ENCODE measurements at regions not wholly inside any gene's neighbourhood (a gene's known extent, or its start where the extent isn't known, plus 50 kb on each side); places are given as distances from the start of the nearest gene placed in this dataset.

DNA sequence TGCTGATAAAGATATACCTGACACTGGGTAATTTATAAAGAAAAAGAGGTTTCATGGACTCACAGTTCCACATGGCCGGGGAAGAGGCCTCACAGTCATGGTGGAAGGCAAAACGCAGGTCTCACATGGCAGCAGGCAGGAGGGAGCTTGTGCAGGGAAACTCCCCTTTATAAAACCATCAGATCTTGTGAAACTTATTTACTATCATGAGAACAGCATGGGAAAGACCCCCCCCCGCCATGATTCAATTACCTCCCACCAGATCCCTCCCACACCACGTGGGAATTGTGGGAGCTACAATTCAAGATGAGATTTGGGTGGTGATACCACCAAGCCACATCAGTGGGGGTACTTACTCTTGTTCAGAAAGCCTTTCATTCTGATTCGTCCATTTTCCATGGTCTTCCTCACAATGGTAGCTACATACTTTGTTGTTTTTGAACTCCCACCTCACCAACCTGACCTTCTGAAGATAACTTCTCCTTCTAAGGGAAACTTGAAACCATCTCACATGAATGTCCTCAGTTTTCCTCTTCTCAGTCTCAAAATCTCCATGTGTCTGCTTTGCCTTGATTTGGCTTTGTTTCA is 275.6 kb upstream of the PROK2 start:
- DNase-seq, result no peak

DNA sequence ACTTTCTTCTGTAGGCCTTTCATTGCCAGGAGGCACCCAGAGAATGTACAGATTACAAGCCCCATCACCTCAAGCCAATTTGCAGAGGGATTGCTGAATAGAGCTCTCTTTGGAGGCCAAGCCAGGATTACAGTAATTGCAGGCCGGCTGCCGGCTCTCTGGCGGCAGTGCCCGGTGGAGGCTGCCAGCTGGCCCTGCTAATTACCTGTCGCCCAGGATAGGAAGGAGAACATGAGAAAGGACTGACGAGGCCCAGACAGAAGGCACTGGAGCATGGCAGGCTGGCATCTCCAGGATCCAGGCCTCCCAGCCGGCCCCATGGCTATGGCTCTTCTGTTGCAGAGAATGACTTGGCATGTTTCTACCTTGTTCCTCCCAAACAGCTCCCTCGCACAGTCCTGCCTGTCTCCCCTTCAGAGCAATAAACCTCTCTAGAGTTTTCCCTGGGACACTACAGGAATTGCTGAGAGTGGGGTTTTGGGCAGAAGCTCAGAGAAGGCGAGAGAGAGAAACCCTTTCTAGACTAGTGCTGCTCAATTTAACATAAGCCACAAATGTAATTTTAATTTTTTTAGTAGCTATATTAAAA is 273.6 kb upstream of the PROK2 start:
- no peak for DNase-seq

DNA sequence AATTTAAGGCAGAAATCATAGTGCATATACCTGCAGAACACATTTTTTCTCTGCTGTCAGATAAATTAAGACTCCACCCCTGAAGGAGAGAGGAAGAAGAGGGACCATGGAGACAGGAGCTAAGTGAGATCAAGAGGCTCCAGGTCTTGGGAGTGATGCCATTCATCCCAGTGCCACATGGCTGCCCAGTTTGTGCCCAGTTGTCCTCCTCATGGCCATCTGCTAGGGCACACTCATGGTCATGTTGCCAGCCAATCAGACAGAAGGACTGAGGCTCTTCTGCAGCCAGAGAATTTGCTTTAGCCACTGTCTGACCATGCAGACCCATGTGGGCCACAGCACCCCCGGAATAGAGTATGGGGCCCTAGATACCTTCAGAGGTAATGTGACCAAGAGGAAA is 270.5 kb upstream of the PROK2 start:
- no peak for DNase-seq

DNA sequence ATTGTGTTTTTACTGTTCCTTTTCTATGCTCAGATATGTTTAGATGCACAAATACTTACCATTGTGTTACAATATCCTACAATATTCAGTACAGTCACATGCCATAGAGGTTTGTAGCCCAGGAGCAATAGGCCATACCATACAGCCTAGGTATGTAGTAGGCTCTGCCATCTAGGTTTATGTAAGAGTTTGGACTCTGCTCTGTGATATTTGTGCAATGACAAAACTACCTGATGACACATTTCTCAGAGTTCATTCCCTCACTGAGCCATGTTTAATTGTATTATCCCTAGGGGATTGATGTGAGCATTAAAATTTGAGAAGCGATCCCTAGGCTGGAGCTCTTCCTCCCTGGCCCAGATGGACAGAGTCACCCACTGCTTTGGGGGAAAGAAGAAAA is 270.0 kb upstream of the PROK2 start:
- no peak for DNase-seq

DNA sequence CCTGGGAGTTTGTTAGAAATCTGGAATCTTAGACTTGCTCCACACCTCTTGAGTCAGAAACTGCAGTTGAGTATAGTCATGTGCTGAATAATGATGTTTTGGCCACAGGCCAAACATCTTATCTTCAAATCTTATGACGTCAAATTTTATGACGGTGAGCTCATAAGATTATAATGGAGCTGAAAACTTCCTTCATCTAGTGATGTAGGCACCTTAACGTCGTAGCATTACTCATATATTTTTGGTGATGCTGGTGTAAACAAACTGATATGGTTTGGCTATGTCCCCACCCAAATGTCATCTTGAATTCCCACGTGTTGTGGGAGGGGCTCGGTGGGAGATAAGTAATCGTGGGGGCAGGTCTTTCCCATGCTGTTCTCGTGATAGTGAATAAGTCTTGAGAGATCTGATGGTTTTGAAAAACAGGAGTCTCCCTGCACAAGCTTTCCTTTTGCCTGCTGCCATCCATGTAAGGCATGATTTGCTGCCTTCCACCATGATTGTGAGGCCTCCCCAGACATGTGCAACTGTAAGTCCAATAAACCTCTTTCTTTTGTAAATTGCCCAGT is 268.0 kb upstream of the PROK2 start:
- DNase-seq, result no peak

DNA sequence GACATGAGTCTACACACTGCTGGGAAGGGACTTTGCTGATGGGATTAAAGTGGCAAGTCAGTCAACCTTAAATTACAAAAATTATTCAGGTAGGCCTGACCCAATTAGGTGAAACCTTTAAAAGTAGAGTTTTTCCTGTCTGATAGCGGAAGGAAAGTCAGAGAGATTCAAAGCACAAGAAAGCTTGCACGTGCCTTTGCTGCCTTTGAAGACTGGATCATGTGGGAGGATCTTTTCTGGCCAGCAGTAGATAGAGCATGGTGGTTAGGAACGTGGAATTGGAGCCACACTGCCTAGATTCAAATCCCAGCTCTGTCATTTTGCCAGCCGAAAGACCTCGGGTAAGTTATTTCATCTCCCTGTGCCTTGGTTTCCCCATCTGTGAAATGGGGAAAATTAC is 265.8 kb upstream of the PROK2 start:
- DNase-seq, result no peak

DNA sequence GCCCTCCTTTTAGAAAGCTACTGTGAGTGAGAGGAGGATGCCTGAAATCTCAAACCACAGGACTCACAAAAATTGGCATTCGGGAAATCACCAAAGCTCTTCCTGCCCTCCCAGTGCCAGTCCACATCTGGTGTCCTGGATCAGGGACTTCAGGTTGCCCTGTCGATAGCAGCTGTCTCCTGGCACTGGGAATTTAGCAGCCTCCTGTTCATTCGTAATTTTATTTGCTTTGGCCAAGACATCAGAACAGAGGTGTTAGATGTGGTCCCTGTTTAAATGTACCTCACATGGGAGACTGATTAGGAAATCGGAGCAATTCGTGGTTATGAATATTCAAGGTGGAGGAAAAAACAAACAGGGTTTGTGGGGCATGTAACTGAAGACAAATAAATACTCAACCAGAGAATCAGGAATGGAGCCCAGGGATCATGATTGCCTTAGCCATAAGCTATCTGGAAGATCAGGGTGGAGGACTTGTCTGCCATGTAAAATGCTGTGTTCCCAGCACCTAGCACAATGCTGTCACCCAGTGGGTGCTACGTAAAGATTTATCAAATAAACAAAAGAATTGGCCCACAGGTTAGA is 265.2 kb upstream of the PROK2 start:
- no peak for DNase-seq

DNA sequence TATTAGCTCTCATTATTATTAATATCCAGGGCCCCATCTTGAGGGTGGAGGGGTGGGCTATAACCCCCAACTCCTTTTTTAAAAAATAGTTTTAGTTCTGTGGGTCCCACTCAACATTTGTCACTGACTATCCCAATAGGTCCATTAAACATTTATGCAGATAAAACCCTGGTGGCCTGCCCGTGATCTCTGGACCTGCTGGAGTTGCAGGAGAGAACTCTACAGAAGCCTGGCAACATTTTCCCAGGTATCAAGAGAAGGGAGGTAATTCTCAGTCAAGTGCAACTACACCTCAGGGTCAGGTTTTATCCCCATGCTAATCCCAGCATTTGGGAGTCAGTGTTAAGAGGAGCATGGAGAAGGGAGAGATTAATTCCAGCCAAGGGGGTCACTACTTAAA is 264.4 kb upstream of the PROK2 start:
- DNase-seq, result no peak

DNA sequence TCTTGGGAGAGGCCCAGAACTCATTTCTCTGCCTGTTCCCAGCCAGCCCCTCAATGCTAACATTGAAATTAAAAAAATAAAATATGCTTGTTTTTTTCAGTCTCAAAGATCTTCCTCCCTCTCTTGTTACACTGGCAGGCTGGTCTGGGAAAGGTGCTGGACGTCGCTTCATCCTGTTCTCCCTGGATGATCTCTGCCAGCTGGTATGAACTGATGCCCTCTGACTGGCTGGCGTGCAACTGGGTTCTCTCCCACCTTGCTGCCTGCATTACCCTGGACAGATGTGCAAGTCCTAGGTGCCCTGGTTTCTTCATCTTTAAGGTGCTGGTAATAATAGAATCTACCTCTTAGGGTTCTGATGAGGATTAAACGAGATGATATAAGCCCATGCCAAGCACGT is 263.9 kb upstream of the PROK2 start:
- no peak for DNase-seq

DNA sequence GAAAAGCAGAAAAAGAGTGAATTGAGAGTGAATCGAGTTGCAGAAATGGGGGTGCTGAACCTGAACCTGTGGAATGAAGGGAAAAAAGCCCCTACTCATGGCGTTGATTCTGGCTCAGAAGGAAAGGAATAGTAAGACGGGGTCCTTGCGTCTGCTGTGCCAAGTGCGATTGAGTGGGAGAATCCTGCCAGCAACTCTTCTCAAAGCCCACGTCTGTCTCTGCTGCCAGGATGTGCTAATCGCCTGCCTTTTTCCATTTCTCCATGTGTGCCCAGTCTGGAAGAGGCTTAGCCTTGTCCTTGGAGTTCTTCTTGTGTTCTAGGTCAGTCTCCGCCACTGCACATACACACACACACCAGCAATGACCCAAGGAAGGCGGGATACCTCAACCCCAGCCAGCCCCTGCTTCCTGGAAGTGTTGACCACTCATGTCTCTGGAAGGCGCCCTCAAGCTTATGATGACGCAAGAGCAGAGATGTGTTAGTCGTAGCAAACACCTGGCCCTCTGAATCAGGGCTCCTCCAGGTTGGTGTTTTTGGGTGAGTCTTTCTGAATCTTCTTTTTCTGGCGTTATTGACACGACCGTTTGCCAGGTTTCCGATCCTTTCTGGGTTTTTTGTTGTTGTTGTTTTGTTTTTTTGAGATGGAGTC is 262.4 kb upstream of the PROK2 start:
- no peak for DNase-seq

DNA sequence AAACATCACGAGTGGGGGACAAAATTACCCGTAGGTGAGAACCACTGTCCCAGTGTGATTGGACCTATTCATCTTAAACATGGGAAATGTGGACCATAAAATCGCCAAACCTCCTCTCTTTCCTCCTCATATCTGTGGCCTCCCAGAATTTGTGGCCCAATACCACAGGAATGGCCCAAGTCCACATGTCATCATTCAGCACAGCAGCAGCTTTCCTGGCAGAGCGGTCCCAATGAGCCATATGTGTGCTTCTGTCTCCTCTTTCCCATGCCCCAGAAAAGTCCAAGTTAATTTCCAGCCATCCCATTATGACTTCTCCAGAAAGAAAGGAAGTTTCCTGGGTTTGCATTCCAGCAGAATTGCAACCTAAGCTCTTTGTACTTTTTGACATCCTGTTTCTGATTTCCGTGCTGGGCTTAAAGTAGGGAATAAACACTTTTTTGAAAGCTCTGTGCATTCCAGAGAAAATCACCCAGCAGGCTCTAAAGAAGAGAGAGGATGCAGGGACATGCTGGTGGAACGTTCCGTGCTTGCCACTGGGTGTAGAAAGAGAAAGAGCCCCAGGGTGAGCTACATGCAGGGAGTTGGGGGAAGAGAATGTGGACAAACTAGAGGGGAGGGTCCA is 259.4 kb upstream of the PROK2 start:
- DNase-seq, result no peak

DNA sequence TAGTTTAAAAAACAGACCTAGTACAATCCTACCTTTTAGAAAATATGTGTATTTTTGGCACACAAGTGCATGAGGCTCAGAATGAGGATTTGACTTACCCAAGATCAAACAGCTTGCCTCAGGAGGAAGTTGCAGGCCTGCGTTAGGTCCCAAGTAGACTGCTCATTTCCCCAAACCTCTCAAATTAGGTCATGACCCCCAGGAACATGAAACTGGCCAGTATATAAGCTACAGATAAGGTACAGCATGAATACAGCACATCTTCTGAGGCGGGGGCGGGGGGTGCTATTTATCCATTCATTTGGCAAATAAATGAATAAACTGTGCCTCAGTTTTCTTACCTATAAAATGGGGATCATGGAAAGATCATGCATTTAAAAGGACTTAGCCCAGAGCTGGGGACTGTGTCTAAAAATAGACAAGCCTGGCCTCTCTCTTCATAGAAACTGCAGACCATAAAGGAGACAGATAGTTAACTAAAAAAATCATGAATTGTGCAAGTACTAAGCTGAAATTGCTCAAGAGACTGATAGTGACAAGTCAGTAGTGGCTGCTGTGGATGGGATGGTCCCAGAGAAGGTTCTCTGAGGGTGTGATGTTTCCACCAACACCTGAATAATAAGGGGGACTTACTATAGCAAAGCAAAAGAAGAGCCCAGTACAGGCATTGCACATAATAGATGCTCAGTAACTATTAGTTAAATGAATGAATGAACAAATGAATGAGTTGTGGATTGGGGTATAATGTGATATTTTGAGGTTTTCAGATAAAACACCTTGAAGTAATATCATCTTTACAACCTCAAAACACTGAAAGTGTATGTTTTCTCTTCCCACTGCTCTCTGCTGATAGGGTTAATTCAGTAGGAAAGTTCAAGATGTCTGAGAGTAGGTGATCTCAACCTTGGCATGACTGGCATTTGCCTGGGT is 258.5 kb upstream of the PROK2 start:
- DNase-seq, result no peak

DNA sequence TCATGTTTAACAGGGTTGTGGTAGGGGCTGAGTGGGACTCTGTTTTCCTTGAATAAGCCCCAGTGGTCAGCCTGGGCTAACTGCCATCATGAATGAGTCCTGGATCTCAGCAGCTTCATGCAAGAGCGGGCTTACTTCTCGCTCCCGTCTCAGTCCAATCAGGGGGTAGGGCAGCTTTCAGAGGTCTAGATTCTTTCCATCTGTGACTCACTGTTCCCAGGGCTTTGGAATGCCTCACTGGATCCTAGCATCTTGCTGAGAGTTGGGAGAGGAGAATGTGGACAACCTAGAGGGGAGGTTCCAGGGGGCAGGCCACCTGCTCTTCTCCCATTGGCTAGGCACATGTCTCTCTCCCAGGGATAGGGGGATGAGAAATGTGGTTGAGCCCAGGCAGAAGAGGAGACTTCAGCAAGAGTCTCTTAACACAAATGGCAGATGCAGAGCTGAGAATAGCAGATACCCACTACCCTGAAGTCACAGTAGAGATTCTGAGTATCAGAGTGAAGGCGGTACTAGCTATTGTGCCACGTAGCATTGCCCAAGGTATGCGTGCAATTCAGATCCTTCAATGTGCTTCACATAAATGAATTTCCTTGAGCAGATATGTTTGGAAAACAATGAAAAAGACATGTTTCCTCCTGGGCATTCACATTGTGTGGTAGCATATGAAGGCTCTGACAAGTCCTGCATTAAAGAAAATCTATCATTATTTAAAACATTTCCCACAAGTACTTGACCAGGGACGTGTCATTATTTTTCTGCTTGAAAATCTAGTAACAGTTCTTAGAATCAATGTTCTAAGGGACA is 257.7 kb upstream of the PROK2 start:
- no peak for DNase-seq

DNA sequence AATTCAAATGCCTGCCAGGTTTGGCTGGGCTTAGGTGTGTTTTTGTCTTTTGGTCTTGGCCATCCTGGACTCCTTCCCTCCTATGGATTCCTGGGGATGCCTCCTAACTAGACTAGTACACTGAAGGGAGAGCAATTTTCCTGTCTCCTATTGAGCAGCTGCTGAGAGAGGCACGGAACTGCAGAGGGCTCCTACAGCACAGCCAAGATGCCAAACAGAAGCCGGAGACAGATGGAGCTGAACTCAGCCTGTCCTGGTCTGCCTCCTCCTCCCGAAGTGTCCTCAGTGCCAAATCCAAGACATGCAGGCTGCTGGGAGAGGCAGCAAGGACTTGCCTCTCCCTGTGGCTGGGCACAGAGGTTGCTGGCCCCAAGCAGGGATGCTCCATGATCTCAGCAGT is 256.6 kb upstream of the PROK2 start:
- no peak for DNase-seq

DNA sequence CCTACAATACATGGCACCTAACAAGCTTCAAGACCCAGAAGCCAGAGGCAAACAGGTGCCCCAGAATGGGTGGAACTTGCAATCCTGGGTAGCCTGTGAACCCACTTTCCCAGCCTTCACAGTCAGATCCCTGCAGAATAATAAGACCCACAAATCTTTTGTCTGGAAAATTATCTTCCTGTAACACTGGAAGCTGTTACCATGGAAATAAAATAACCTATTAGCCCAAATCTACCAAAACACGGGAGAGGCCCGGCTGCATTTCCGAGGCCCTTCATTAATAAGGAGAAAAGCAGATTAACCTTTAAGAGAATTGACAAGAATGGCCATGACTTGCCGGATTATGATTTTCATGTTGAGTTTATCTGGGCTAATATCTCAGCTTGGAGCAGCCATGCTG is 256.1 kb upstream of the PROK2 start:
- DNase-seq, result no peak

DNA sequence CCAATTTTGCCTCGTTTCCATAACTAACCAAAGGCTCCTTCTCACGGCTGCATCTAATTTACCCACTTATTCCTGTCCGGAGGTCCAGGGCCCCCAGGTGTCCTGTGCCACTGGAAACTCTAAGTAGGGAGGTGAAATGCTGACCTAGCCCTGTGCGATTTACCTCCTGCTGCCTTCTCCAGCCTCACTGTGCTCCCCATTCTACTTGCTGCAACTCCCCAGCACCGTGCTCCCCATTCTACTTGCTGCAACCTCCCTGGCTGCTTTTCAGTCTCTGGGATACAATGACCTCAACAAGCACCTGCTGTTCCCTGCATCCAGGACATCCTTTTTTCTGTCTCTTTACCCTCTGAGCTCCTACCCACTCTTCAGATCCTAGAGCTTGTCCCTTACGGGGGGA is 254.7 kb upstream of the PROK2 start:
- no peak for DNase-seq

DNA sequence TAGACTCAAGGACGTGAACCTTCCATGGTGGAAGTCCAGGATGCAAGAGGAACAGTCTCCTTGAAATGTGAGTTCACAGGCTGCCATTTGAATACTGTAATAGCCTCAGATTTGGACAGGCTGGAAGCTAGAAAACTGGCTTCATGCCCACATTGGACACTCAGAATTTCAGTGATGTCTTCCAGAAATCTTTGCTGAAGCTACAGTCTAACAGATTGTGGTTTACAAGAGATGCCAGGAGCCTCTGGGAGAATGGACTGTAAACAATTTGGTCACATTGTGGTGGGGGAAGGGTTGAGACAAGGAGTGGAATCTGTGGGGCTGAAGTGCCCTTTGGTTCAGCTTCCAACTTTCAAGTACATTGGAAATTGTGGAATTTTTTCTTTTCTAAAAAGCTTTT is 252.0 kb upstream of the PROK2 start:
- no peak for DNase-seq

DNA sequence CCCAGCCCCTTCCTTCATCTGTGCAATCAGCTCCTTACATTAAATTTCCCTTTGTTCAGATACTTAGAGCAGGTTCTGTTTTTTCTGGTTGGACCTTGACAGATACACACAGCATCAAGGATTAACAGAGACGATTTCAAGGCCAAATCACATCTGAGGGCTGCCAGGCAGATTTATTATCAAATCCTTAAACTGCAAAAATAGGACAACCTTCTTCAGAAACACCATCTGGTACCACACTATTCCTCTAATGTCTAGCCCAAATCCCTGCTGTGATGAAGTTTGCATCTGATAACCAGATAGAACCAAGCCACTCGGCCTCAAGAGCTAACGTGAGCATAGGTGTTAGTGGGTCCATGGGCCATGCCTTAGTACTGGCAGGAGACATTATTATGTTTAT is 250.7 kb upstream of the PROK2 start:
- no peak for DNase-seq

DNA sequence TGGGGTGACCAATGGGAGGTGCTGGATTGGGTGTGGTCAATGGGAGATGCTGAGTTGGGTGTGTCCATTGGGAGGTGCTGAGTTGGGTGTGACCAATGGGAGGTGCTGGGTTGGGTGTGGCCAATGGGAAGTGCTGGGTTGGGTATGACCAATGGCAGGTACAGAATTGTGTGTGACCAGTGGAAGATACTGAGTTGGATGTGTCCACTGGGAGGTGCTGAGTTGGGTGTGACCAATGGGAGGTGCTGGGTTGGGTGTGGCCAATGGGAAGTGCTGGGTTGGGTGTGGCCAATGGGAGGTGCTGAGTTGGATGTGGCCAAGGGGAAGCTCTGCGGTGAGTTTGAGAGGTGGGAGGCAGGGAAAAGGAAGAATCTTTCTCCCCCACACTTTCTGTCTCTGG is 250.0 kb upstream of the PROK2 start:
- no peak for DNase-seq

DNA sequence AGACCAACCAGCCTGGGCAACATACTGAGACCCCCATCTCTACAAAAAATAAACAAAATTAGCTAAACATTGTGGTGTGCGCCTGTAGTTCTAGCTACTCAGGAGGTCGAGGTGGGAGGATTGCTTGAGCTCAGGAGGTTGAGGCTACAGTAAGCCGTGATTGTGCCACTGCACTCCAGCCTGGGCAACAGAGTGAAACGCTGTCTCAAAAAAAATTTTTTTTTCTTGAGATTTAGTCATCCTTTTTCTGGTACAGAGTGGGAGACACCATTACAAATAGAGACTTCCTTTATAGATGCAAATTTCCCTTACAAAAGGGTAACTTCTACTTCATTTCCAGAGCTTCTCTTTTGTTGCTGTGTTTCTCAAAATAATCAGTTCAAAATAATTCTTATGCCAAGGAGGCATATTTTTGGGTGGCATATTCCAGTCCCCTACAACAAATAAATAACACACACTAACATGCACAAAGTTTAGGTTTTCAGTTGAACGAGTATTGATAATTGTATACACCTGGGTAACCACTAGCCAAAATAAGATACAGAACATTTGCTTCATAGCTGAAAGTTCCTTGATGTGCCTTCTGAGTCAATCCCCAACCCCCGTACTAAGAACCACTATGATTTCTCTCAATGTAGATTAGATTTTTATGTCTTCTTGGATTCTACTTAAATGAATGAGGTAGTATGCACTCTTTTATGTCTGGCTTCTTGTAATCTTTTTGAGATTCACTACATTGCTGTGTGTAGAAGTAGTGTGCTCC is 248.9 kb upstream of the PROK2 start:
- DNase-seq, result no peak
